ENCODE measurements at regions not wholly inside any gene's neighbourhood (a gene's known extent, or its start where the extent isn't known, plus 50 kb on each side); places are given as distances from the start of the nearest gene placed in this dataset.

DNA sequence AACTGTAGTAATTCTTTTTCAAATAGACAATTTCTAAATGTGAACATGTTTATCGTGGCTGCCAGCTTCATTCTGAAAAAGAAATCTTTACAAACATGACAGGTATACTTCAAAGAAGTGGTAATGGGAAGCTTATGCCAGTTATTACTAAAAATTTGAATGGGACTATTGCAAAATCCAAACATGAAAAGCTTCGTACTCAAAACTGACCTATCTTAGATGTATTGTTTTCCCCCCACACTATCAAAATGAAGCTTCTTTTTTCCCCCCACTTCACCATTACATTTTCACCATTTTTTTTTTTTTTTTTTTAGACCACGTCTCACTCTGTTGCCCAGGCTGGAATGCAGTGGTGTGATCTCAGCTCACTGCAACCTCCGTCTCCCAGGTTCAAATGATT, 50.4 kb upstream of the SERTAD2 start:
- no peak for TF ChIP-seq POLR2A (IDR thresholded peaks at IDR 0.05; ENCODE audit: low read depth, low read length)
- no peak for DNase-seq (ENCODE audit: insufficient read length, low spot score)
- FAIRE-seq, result no peak

DNA sequence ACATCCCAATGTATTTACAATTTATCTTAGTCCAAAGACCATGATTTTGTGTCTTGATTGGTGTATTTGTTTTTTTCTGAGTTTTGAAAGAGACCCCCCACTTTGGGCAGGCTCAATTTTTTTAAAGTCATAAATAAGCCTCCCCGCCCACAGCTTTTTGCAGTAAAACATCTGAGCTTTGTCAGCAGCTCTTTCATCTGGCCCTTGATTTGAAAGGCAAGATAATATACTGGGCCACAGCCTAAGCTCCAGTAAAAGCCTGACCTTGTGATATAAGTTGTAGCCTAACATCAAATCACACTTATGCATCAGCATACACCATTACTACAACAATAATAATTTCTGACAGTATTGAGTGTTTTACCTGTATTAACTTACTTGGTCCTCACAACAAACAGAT, 51.3 kb upstream of the SERTAD2 start:
- no peak for DNase-seq (ENCODE audit: insufficient read length, low spot score)
- TF ChIP-seq POLR2A (IDR thresholded peaks at IDR 0.05; ENCODE audit: low read depth, low read length), result no peak
- FAIRE-seq, result no peak

DNA sequence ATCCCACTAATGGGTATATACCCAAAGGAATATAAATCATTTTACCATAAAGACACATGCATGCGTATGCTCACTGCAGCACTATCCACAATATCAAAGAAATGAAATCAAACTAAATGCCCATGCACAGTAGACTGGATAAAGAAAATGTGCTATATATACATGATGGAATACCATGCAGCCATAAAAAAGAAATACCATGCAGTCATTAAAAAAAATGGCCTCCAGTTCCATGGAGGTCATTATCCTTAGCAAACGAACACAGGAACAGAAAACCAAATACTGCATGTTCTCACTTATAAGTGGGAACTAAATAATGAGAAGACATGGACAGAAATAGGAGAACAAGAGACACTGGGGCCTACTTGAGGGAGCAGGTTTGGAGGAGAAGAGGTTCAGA, 53.6 kb upstream of the SERTAD2 start:
- DNase-seq (ENCODE audit: insufficient read length, low spot score) (no peak), FAIRE-seq (no peak)
- no peak for TF ChIP-seq POLR2A (IDR thresholded peaks at IDR 0.05; ENCODE audit: low read depth, low read length)

DNA sequence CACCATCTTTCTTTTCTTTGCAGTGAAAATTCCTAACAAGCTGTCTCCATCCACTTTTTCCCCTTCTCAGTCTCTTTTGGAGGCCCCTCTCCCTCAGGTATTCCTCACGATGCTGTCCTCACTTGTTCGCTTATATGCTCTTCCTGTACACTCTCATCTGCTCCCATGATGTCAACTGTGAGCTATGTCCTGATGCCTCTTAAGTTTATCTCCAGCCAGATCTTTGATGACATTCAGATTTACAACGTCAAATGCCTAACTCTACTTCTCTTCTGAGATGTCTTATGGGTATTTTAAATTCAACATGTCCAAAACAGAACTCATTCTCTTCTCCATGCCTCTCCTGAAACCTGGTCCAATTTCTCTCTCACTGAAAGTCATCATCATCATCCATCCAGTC, 55.1 kb upstream of the SERTAD2 start:
- no peak for FAIRE-seq
- no peak for TF ChIP-seq POLR2A (IDR thresholded peaks at IDR 0.05; ENCODE audit: low read depth, low read length)
- DNase-seq (ENCODE audit: insufficient read length, low spot score), result no peak

DNA sequence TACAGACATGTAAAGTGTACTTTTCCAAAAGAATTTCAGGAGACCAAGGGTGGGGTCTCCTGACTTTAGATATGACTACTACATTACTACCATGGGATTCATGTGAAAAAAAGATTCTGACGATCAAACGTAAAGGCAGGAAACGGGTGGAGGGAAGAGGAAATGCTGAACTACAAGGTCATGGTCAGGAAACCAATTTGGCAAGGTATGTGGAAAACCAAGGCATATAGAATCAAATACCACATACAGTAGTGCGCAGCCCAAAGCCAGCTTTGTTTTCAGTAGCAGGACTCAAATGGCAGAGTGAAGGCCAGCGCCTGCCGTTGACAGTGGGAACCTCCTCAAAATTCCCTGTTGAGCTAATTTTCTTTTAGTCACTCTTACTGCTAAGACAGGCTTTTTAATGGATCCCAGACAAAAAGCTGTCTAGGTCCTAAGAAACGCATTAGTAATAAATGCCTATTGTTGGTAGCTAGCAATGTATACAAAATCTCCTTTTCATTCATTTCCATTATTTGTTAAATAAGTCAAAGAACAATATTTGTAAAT, 57.6 kb upstream of the SERTAD2 start:
- FAIRE-seq (no peak), DNase-seq (ENCODE audit: insufficient read length, low spot score) (no peak)
- no peak for TF ChIP-seq POLR2A (IDR thresholded peaks at IDR 0.05; ENCODE audit: low read depth, low read length)

DNA sequence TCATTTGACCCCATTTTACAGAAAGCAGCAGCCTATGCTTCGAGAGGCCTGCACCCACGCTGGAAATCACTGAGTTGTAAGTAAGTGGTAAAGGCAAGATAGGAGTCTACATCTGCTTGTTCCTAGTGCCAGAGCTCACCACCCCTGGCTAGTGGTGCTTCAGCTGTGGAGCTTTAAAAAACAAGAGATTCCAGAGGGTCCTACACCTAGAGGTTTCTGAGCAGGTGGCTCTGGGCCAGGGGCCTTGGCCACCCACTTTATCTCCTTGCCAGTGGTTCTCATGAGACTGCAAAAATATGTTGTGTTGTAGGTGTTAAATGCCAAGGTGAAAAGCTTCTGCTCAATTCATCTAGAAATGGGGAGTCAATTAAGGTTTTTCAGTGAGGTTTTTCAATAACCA, 60.0 kb upstream of the SERTAD2 start:
- FAIRE-seq, result no peak

DNA sequence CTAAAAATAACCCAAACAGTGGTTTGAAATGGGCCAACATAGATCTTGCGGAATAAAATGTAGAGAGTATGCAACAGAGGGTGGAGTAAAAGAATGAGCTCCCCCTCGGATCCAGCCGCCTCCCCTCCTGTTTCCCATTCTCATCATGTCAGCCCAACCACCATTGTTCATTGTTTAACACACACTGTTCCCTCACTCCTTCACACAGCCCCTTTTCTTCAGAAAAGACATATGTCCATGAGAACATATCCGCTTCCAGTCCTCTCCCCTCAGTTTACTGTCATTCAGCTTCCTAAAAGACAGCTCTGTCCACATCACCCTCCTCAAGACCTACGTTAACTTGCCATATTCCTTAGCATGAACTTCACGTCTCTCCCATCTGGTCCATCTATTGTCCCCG, 62.9 kb upstream of the SERTAD2 start:
- FAIRE-seq (no peak), DNase-seq (ENCODE audit: insufficient read length, low spot score) (no peak)
- TF ChIP-seq POLR2A (IDR thresholded peaks at IDR 0.05; ENCODE audit: low read depth, low read length), result no peak

More for the DNA sequence above, 60.0 kb upstream of the SERTAD2 start:
- DNase-seq (ENCODE audit: insufficient read length, low spot score), result no peak
- no peak for TF ChIP-seq POLR2A (IDR thresholded peaks at IDR 0.05; ENCODE audit: low read depth, low read length)

DNA sequence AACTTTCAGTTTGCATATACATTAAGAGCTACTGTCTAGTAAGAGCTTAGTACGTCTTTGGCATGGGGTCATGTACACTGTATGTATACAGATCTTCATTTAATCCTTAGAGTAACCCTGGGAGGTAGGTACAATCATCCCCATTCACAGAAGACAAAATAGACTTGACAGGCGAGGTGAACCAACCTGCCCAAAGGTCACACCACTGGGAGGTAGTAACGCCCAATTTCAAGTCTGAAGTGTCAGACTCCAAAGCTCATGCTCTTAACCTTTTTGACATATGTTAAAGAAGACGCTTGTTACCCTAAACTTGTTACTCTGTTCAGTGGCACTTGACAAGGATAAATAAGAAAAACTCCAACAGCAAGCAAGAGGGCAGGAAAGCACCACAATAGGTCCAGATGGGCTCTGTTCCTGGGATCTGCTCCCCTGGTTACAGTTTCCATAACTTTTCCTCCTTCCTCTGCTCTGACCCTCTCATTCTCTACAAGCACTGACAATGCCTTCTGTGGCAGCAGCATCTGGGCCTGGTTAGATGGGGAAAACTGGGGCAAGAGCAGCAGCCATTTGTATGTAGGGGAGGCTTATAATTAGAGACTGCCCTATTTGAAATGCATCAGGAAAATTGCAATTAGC, 64.7 kb upstream of the SERTAD2 start:
- DNase-seq (ENCODE audit: insufficient read length, low spot score), result no peak
- no peak for TF ChIP-seq POLR2A (IDR thresholded peaks at IDR 0.05; ENCODE audit: low read depth, low read length)
- peak; percentile 33 for FAIRE-seq

DNA sequence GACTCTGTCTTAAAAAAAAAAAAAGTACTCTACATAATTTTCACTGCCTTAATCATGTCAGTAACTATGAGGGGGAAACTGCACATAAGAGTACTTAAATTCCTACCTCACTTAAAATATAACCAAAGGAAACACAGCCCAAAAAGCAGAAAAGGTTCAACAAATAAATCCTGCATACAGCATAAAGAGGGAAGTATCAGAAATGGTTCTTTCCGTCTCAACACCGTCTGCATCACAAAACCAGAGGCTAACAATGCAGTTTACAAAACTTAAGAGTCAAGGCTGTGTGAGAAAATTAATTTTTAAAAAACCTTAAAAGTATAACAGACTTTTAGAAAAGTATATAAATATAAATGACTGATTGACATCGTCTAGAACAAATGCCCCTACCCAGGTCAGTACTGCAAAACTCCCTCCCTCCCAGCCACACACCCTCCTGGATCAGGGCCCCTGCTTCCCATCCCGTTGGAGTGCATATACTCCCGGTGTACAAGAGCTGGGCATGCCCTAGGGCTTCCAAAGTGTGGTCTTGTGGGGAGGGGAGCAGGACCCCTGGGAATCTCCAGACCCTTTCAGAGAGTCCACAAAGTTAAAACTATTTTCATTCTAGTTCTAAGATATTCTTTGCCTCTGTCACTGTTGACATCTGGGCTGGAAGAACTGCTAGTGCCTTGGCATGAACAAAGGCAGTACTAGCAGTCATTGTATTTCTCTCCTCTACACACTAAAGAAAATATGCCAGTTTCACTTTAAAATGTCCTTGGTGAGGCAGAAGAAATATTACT, 67.0 kb upstream of the SERTAD2 start:
- DNase-seq (ENCODE audit: insufficient read length, low spot score) (no peak), FAIRE-seq (no peak)
- TF ChIP-seq POLR2A (IDR thresholded peaks at IDR 0.05; ENCODE audit: low read depth, low read length), result no peak

DNA sequence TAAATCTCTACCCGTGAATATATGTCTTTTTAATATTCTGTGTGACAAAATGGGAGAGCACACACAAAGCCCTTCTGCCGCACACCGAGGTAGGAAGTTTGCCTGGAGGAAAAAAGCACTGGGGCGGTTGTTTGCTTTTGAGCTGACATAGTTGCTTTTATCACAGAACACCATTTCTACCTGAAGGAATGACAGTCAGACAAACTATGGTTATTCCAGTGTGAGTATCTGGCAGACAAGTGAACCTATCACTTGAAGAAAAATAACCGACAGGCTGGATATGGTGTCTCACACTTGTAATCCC, 67.6 kb upstream of the SERTAD2 start:
- TF ChIP-seq POLR2A (IDR thresholded peaks at IDR 0.05; ENCODE audit: low read depth, low read length), result no peak
- DNase-seq (ENCODE audit: insufficient read length, low spot score) (no peak), FAIRE-seq (no peak)

DNA sequence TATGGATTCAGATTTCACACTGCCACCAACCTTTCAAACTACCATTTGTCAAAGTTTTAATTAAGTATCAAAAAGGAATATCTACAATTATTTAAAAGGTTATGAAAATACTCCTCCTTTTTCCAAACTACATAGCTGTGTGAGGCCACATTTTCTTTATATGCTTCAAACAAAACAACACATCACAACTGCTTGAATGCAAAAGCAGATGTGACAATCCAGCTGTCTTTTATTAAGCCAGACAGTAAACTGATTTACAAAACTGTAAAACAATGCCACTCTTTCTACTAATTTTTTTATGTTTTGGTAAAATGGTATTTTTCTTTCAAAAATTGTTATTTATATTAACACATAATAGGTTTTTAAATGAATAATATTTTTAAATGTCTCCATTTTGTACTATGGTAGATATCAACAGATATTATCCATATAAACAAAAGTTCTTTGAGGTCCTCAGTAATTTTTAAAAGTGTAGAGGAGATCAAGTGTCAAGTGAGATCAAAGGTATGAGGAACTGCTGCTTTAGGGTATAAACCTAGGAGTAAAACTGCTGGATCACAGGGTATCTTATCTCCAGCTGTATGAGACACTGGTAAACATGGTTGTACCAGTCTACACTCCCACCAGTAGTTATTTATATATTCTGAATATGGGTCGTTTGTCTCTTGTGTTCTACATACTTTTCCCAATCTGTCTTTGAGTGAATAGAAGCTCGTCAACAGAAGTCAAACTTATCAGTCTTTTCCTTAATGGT, 68.8 kb upstream of the SERTAD2 start:
- FAIRE-seq, result no peak
- no peak for DNase-seq (ENCODE audit: insufficient read length, low spot score)
- TF ChIP-seq POLR2A (IDR thresholded peaks at IDR 0.05; ENCODE audit: low read depth, low read length), result no peak

DNA sequence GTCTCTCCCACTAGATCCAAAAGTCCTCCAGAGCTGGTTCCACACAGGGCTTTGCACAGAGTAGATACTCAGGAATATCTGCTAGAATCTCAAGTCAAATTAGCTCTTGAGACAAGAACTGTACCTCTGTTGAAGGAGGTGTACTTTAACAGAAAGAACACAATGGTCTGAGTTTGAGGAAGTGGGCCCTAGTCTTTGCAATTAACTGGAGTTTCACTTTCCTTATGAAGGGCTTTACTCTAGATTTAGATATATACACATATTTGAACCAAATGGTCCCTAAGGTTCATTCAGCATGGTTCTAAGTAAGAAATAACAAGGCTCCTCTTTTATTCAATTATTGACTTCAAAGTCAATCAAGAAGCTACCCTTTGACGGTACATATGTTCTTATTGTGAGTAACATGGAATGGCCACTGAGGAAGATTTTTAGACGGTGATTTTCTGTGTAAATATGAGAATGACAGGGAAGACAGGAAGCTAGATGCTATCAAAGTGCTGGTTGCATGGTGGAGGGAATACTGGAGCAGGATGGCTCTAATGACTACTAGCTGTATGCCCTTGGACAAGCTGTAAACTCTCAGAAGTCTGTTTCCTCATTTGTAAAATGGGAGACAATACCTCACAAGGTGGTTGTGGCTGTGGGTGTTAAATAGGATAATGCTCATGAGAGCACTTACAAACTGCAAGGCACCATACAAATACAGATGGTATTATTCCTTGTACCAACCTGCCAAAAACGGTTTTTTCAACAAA, 73.5 kb upstream of the SERTAD2 start:
- FAIRE-seq (peak; percentile 27), DNase-seq (ENCODE audit: insufficient read length, low spot score) (no peak)
- no peak for TF ChIP-seq POLR2A (IDR thresholded peaks at IDR 0.05; ENCODE audit: low read depth, low read length)

DNA sequence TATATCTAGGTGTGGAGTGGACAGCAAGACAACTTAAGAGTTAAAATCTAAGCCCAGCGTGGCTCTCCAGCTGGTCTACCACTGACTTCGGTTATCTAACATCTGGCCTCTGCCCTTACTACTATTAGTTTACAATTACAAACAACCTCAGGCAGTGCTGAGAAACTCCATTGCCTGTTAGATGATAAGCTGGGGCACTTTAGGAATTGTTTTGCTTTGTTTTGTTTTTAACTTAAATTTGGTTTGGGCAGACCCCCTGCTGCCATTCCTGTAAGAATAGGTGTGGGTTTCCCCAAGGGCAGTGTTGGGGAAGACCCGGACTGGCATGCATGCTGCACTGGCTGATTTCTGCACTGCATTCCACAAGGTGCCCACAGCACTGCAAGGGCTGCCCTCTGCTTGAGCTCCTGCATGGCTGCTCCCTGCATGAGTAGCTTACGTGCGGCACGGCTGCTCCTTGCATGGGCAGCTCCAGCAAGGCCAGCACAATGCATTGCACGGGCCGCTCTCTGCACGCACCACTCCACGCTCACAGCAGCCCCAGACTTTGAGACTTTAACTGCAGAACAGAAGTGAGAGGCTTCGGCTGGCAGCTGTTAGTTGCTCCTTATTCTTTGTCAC, 74.2 kb upstream of the SERTAD2 start:
- no peak for DNase-seq (ENCODE audit: insufficient read length, low spot score)
- no peak for TF ChIP-seq POLR2A (IDR thresholded peaks at IDR 0.05; ENCODE audit: low read depth, low read length)
- no peak for FAIRE-seq

Data from H54 (cell line).